Stimulated activated CD4-positive, alpha-beta T cell treated with anti-CD3 and anti-CD28 coated beads, Interleukin-12 subunit alpha, Interleukin-12 subunit beta, amount 100 ng/mL, for 24 hours (primary cell): ENCODE measurements at regions not wholly inside any gene's neighbourhood (a gene's known extent, or its start where the extent isn't known, plus 50 kb on each side); places are given as distances from the start of the nearest gene placed in this dataset.
"Not testable (repeated sequence)": the region's sequence is repeated elsewhere in the genome, so short reads cannot be mapped to it uniquely, and the experiment has no call there.

Experiments used
- DNase-seq, 2 experiments: peaks; one replicate each; pipeline ENCODE4 v3.0.0-alpha.2; 2020; ENCODE audit warnings: low read depth in 2 of 2

- not testable (repeated sequence) for DNase-seq
Measured at GRCh38 chr7:66458991-66459390, 169.7 kb upstream of the KCTD7 start.

- DNase-seq, result not testable (repeated sequence)
Measured at GRCh38 chr7:66459783-66460413, 168.8 kb upstream of the KCTD7 start.

- no peak for DNase-seq
Measured at GRCh38 chr7:66460921-66461361, 167.7 kb upstream of the KCTD7 start.

GRCh38 chr7:66461397-66461796, 167.3 kb upstream of the KCTD7 start:
- not testable (repeated sequence) for DNase-seq

GRCh38 chr7:66462831-66463230, 165.8 kb upstream of the KCTD7 start:
- not testable (repeated sequence) for DNase-seq

- no peak for DNase-seq
Measured at GRCh38 chr7:66464059-66464458, 164.6 kb upstream of the KCTD7 start.

- no peak for DNase-seq
Measured at GRCh38 chr7:66466081-66466600, 162.5 kb upstream of the KCTD7 start.

GRCh38 chr7:66467887-66468286, 160.8 kb upstream of the KCTD7 start:
- no peak for DNase-seq

- DNase-seq, result not testable (repeated sequence)
Measured at GRCh38 chr7:66473064-66473463, 155.6 kb upstream of the KCTD7 start.

- no peak for DNase-seq
Measured at GRCh38 chr7:66474441-66474840, 154.2 kb upstream of the KCTD7 start.

- not testable (repeated sequence) for DNase-seq
Measured at GRCh38 chr7:66476056-66476455, 152.6 kb upstream of the KCTD7 start.

GRCh38 chr7:66477822-66478397, 150.8 kb upstream of the KCTD7 start:
- not testable (repeated sequence) for DNase-seq

GRCh38 chr7:66481229-66481628, 147.5 kb upstream of the KCTD7 start:
- DNase-seq, result not testable (repeated sequence)

- DNase-seq, result not testable (repeated sequence)
Measured at GRCh38 chr7:66489065-66489464, 139.6 kb upstream of the KCTD7 start.

- not testable (repeated sequence) for DNase-seq
Measured at GRCh38 chr7:66489741-66490140, 138.9 kb upstream of the KCTD7 start.

- not testable (repeated sequence) for DNase-seq
Measured at GRCh38 chr7:66490979-66491378, 137.7 kb upstream of the KCTD7 start.

- not testable (repeated sequence) for DNase-seq
Measured at GRCh38 chr7:66492405-66492804, 136.3 kb upstream of the KCTD7 start.

- peak; percentile 92 for DNase-seq
Measured at GRCh38 chr7:66493235-66494205, 135.2 kb upstream of the KCTD7 start.

- DNase-seq, result no peak
Measured at GRCh38 chr7:66497346-66497745, 131.3 kb upstream of the KCTD7 start.

- no peak for DNase-seq
Measured at GRCh38 chr7:66500087-66500486, 128.6 kb upstream of the KCTD7 start.

- no peak for DNase-seq
Measured at GRCh38 chr7:66502230-66503035, 126.2 kb upstream of the KCTD7 start.
